PC-9 (cell line): ENCODE measurements at regions not wholly inside any gene's neighbourhood (a gene's known extent, or its start where the extent isn't known, plus 50 kb on each side); places are given as distances from the start of the nearest gene placed in this dataset.
"Not testable (repeated sequence)": the region's sequence is repeated elsewhere in the genome, so short reads cannot be mapped to it uniquely, and the experiment has no call there.

Source experiments
- CTCF ChIP-seq: fragments of 200-600 bp; sonication (generic); conservative IDR thresholded peaks from 2 replicates; pipeline ENCODE4 v1.6.1; 2017; ENCODE audit warnings: mixed run types, antibody characterized with exemption, mild to moderate bottlenecking, moderate library complexity
- EZH2 ChIP-seq: fragments of 200-600 bp; sonication (generic); IDR thresholded peaks from 2 replicates; pipeline ENCODE4 v1.8.0; 2017; ENCODE audit warnings: antibody characterized with exemption, low read depth

DNA sequence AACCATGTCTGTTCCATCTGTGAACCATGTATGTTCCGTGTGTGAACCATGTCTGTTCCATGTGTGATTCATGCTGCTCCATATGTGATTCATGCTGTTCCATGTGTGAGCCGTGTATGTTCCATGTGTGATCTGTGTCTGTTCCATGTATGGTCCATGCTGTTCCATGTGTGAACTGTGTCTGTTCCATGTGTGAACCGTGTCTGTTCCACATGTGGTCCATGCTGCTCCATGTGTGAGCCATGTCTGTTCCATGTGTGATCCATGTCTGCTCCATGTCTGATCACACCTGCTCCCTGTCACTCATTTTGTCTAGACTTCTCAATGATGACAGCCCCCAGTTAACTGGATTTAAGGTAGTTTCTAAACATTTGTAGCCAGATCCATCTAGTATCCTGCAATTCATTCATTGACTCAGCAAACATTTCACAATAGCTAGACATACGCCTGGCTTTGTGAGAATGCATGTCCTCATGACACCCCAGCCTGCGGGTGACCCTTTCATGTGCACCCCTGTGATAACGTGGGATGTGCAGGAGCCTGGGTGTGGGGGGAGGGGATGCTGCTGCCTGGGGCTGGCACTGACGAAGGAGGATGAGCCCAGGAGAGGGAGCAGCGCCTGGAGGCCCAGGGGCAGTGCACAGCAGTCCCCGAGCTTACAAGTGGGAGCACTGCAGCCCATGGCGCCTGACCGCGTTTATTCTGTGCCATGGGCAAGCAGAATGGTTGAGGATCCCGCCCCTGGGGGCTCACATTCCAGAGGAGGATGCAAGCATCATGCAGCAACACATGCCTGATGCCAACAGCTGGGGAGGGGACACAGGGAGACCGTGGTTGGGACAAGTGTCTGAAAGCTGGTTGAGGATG lies 74.1 kb upstream of the METTL9 start:
- TF ChIP-seq CTCF, EZH2: not testable (repeated sequence)
